Fibroblast of the aortic adventitia (primary cell): ENCODE measurements at regions not wholly inside any gene's neighbourhood (a gene's known extent, or its start where the extent isn't known, plus 50 kb on each side); places are given as distances from the start of the nearest gene placed in this dataset.
A peak's percentile ranks its signal among the peaks of the same experiment; 100 is the strongest.

Experiments
- DNase-seq: peaks from one replicate; pipeline ENCODE4 v3.0.0-alpha.2; 2010; ENCODE audit warnings: low read depth
- H3K4me3 ChIP-seq: 2 replicates; pipeline ENCODE4 v1.5.1; 2011; ENCODE audit warnings: low read depth, mild to moderate bottlenecking, control low read depth, low read length, moderate library complexity
- CTCF ChIP-seq: IDR thresholded peaks from 2 replicates; pipeline ENCODE4 v1.5.1; 2011; ENCODE audit warnings: mild to moderate bottlenecking, low read length, control low read depth, inconsistent platforms; ENCODE audit not compliant: insufficient read depth

DNA sequence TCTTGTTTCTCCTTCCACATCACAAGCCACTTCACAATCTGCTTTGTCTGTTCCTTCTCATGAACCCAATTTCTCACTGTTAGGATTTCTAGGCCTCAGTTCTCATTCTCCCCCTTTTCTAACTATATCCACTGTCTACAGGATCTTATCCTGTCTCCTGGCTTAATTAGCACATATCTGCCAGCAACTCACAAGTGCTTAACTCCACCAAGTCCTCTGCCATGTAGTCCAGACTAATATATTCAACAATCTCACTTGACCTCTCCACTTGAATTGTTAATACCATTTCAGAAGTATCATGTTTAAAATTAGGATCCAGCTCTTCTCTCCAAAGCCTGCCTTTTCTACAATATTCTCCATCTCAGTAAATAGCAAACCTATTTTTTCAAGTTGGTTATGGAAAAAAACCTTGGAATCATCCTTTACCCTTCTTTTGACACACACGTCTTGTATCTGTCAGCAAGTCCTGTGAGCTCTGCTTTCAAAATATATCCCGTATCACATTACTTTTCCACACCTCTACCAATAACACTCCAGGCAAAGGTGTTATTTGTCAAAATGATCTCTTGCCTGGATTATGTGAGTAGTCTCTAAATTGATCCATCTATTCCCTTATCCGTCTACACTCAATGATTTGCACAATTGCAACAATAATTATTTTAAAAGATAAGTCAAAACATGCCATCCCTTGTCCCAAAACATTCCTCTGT, 127.2 kb upstream of the SLIT2 start:
- H3K4me3 ChIP-seq, result no peak overlapping the region
- TF ChIP-seq CTCF, result no peak
- no peak for DNase-seq

- DNase-seq, result no peak
- no peak overlapping the region for H3K4me3 ChIP-seq
- no peak for TF ChIP-seq CTCF
Measured at GRCh38 chr4:20122198-20122988, 129.3 kb upstream of the SLIT2 start.

DNA sequence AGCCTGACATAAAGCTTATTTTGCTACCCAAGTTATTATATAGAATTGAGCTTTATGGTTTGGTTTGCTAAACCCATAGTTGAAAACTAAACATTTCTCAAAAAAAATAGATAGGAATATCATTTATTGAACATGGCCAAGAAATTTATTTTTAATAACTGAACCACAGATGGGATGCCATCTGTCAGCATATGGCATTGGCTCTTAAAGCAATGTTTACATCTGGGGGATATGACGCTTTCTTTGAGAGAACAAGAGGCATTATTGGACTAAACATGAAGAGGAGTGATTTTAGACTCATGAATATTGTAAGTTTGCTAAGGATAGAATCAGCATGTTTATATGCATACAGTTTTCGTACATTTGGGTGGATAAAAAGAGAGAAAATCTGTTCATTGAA, 132.6 kb upstream of the SLIT2 start:
- no peak for TF ChIP-seq CTCF
- DNase-seq, result no peak
- H3K4me3 ChIP-seq, result no peak overlapping the region

DNA sequence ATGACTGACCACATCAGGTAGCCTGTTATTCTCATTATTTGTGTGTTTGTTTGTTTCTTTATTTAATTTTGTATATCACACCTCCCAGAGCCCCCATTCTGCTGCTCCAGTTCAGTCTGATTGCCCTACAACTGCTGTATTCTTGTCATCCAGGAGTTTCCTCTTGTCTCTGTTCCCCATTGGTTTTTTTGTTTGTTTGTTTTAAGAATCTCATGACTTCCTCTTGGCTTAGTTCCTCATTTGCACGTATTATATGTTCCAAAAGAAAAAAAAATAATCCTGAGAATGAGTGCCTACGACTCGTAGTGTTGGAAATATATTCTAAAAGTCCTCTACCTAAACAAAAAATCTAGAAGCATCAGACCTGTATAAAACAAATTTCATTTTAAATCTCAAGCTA, 142.3 kb upstream of the SLIT2 start:
- no peak overlapping the region for H3K4me3 ChIP-seq
- no peak for TF ChIP-seq CTCF
- DNase-seq, result peak; percentile 8

DNA sequence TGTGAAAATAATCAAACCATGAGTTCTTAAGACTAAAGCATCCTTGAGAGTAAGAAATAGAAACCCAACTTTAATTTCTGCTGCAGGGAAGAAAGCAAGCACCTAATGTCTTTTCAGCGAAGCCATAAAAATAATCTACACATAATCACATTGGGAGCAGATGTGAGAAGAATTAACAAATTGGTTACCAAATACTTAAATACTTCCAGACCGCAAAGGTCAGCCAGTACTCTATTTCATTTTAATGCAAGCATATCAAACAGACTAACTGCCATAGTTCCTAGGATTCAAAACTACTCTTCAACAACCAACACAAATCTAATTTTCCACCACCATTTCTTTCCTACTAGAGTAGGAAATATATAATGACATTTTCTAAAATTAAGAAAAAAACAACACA, 144.8 kb upstream of the SLIT2 start:
- no peak for DNase-seq
- no peak overlapping the region for H3K4me3 ChIP-seq
- TF ChIP-seq CTCF, result no peak

- TF ChIP-seq CTCF, result no peak
- no peak for DNase-seq
- H3K4me3 ChIP-seq, result no peak overlapping the region
Measured at GRCh38 chr4:20101831-20102230, 149.9 kb upstream of the SLIT2 start.
